PC-9 (cell line): ENCODE measurements at regions not wholly inside any gene's neighbourhood (a gene's known extent, or its start where the extent isn't known, plus 50 kb on each side); places are given as distances from the start of the nearest gene placed in this dataset.
"Not testable (repeated sequence)": the region's sequence is repeated elsewhere in the genome, so short reads cannot be mapped to it uniquely, and the experiment has no call there.

ENCODE experiments used
- BruUV-seq: library from RNA; stranded (reverse); fragments of 400-500 nt; replicated peaks from 2 replicates; lab custom pipeline; 2021; lab: Mats Ljungman, UMichigan
- CTCF ChIA-PET: fragments of 300-600 bp; sonication (Branson Sonifier 250); formaldehyde crosslinking; loops from one replicate; lab custom pipeline; 2022; ENCODE audit warnings: antibody characterized with exemption; lab: Charles Lee
- POLR2A ChIA-PET: fragments of 300-600 bp; sonication (Branson Sonifier 250); formaldehyde crosslinking; loops from one replicate; lab custom pipeline; 2022; ENCODE audit warnings: antibody characterized with exemption; ENCODE audit not compliant: unreplicated experiment; lab: Charles Lee
- DNase-seq, 2 experiments: peaks; one replicate each; pipeline versions ENCODE4 v3.0.0 to v3.0.0-alpha.2; 2015 to 2022; ENCODE audit warnings: mixed read lengths in 1 of 2
- H2AFZ ChIP-seq: fragments of 200-600 bp; sonication (generic); 2 replicates; pipeline ENCODE4 v1.8.1; 2017; ENCODE audit warnings: antibody characterized with exemption
- H3F3A ChIP-seq: fragments of 200-600 bp; sonication (generic); 2 replicates; pipeline ENCODE4 v1.8.1; 2017; ENCODE audit warnings: antibody characterized with exemption, mild to moderate bottlenecking, low read depth; ENCODE audit not compliant: insufficient read depth
- H3K27ac ChIP-seq: fragments of 200-600 bp; sonication (generic); 2 replicates; pipeline ENCODE4 v1.6.1; 2016; ENCODE audit warnings: mixed run types
- H3K27me3 ChIP-seq: fragments of 200-600 bp; sonication (generic); 2 replicates; pipeline ENCODE4 v1.6.1; 2016; ENCODE audit warnings: low read depth, mixed run types; ENCODE audit not compliant: insufficient read depth
- H3K36me3 ChIP-seq: fragments of 200-600 bp; sonication (generic); 2 replicates; pipeline ENCODE4 v1.6.1; 2016; ENCODE audit warnings: low read depth, mixed run types
- H3K4me1 ChIP-seq: fragments of 200-600 bp; sonication (generic); replicated peaks from 2 replicates; pipeline ENCODE4 v1.6.1; 2016; ENCODE audit warnings: mixed run types; ENCODE audit not compliant: insufficient read depth
- H3K4me2 ChIP-seq: fragments of 200-600 bp; sonication (generic); 2 replicates; pipeline ENCODE4 v1.6.1; 2017; ENCODE audit warnings: mixed run types
- H3K4me3 ChIP-seq: fragments of 200-600 bp; sonication (generic); 2 replicates; pipeline ENCODE4 v1.6.1; 2016; ENCODE audit warnings: mixed run types
- H3K79me2 ChIP-seq: fragments of 200-600 bp; sonication (generic); 2 replicates; pipeline ENCODE4 v1.6.1; 2017; ENCODE audit warnings: low read depth, mixed run types
- H3K9me2 ChIP-seq: fragments of 200-600 bp; sonication (generic); 2 replicates; pipeline ENCODE4 v1.8.1; 2017; ENCODE audit warnings: mild to moderate bottlenecking; ENCODE audit not compliant: insufficient read depth
- H3K9me3 ChIP-seq: fragments of 200-600 bp; sonication (generic); 2 replicates; pipeline ENCODE4 v1.8.1; 2016; ENCODE audit warnings: low read depth; ENCODE audit not compliant: insufficient read depth
- H4K20me1 ChIP-seq: fragments of 200-600 bp; sonication (generic); 2 replicates; pipeline ENCODE4 v1.8.1; 2017; ENCODE audit not compliant: insufficient read depth
- CTCF ChIP-seq: fragments of 200-600 bp; sonication (generic); conservative IDR thresholded peaks from 2 replicates; pipeline ENCODE4 v1.6.1; 2017; ENCODE audit warnings: mixed run types, antibody characterized with exemption, mild to moderate bottlenecking, moderate library complexity
- EZH2 ChIP-seq: fragments of 200-600 bp; sonication (generic); IDR thresholded peaks from 2 replicates; pipeline ENCODE4 v1.8.0; 2017; ENCODE audit warnings: antibody characterized with exemption, low read depth
- intact Hi-C: fragments of 100-400 bp; cut with micrococcal nuclease; formaldehyde crosslinking; loops from one replicate; pipeline ENCODE4 v1.10.0; 2022; ENCODE audit not compliant: unreplicated experiment

GRCh38 chr13:80814541-80814940, 473.6 kb upstream of the SPRY2 start:
- no peaks in the 10 kb centered on the region for H3K9me3 ChIP-seq
- no peaks in the 10 kb centered on the region for H3K4me1 ChIP-seq
- no peaks in the 10 kb centered on the region for H3K27me3 ChIP-seq
- H2AFZ ChIP-seq: no peak overlapping the region
- CTCF ChIA-PET: no interaction called here
- H3K4me3 ChIP-seq: no peak overlapping the region
- no peaks in the 10 kb centered on the region for H4K20me1 ChIP-seq
- TF ChIP-seq CTCF (no peak), EZH2 (no peak)
- H3K27ac ChIP-seq: no peak overlapping the region
- intact Hi-C loops: no loop called here
- no peaks in the 10 kb centered on the region for H3K9me2 ChIP-seq
- H3K79me2 ChIP-seq: no peaks in the 10 kb centered on the region
- POLR2A ChIA-PET: no interaction called here
- H3K36me3 ChIP-seq: no peaks in the 10 kb centered on the region
- no peaks in the 10 kb centered on the region for H3F3A ChIP-seq
- no peak overlapping the region for H3K4me2 ChIP-seq
- BruUV-seq: no TSS peak
- no peak for DNase-seq

- H4K20me1 ChIP-seq, H3K4me2 ChIP-seq, H3K9me2 ChIP-seq, H3K4me3 ChIP-seq, H3K36me3 ChIP-seq, CTCF ChIA-PET, BruUV-seq, H2AFZ ChIP-seq, H3K9me3 ChIP-seq, H3K27me3 ChIP-seq, H3K4me1 ChIP-seq, intact Hi-C loops, H3K27ac ChIP-seq, H3F3A ChIP-seq, DNase-seq, POLR2A ChIA-PET, H3K79me2 ChIP-seq: not testable (repeated sequence)
Measured at GRCh38 chr13:80810294-80810693, 469.4 kb upstream of the SPRY2 start.

GRCh38 chr13:80802946-80803345, 462.0 kb upstream of the SPRY2 start:
- Histone ChIP-seq H4K20me1 (no peaks in the 10 kb centered on the region), H3K27me3 (no peaks in the 10 kb centered on the region), H3K27ac (no peak overlapping the region), H2AFZ (no peak overlapping the region), H3F3A (no peaks in the 10 kb centered on the region), H3K4me2 (no peak overlapping the region), H3K9me2 (no peaks in the 10 kb centered on the region), H3K4me1 (no peaks in the 10 kb centered on the region), H3K36me3 (no peaks in the 10 kb centered on the region), H3K79me2 (no peaks in the 10 kb centered on the region), H3K9me3 (no peaks in the 10 kb centered on the region), H3K4me3 (no peak overlapping the region)
- ChIA-PET POLR2A (no interaction called here), CTCF (no interaction called here)
- DNase-seq: no peak
- intact Hi-C loops: no loop called here
- no TSS peak for BruUV-seq
- no peak for TF ChIP-seq CTCF
- TF ChIP-seq EZH2: no peak

DNA sequence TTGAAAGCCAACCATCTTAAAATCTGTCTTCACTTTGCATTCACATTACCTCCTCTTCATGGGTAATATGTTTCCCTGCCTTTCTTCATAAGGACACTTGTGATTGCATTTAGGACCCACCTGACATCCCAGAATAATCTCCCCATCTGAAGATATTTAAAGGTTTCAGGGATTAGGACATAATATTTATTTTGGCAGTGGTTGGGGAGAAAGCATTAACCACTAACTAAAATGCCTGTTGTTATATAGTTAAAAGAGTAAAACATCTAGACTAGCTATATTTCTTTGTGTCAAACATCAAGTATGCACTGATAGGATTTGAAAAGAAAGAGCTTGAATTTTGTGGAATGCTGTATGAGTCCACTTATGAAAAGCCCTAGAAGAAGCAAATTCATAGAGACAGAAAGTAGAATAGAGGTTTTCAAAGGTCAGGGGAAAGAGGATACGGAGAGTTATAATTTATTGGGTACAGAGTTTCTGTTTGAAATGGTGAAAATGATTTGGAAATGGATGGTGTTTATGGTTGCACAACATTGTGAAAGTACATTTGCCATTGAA, 457.7 kb upstream of the SPRY2 start:
- Histone ChIP-seq H3F3A (no peaks in the 10 kb centered on the region), H3K9me3 (no peaks in the 10 kb centered on the region), H3K4me2 (no peak overlapping the region), H3K4me1 (no peaks in the 10 kb centered on the region), H3K27me3 (no peaks in the 10 kb centered on the region), H3K36me3 (no peaks in the 10 kb centered on the region), H2AFZ (no peak overlapping the region), H3K27ac (no peak overlapping the region), H3K79me2 (no peaks in the 10 kb centered on the region), H3K9me2 (no peaks in the 10 kb centered on the region), H4K20me1 (no peaks in the 10 kb centered on the region), H3K4me3 (no peak overlapping the region)
- ChIA-PET CTCF (no interaction called here), POLR2A (no interaction called here)
- no peak for DNase-seq
- BruUV-seq: no TSS peak
- intact Hi-C loops: no loop called here
- TF ChIP-seq CTCF: no peak
- TF ChIP-seq EZH2: no peak
